GM19025 (cell line): ENCODE measurements at regions not wholly inside any gene's neighbourhood (a gene's known extent, or its start where the extent isn't known, plus 50 kb on each side); places are given as distances from the start of the nearest gene placed in this dataset.

Experiments
- ATAC-seq: cut with Tn5 transposase; IDR thresholded peaks from one replicate; pipeline ENCODE4 v1.9.1; 2021; ENCODE audit warnings: mild to moderate bottlenecking, low read depth, moderate library complexity; ENCODE audit not compliant: unreplicated experiment

DNA sequence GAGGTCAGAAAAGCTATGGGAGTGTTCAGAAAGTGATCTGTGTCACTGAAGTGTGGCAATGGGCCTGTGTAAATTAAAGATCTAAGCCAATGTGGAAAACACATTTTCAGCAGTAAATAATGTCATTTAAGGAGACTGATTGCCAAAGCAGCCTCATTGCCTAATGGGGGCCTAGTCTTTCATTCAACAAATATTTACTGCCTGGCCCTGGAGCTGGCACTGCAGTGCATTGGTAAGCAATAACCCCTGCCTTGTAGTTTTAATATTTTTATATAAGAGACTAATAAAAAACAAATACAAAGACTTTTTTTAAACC lies 326.6 kb downstream of the BTG1 start:
- no peak for ATAC-seq

DNA sequence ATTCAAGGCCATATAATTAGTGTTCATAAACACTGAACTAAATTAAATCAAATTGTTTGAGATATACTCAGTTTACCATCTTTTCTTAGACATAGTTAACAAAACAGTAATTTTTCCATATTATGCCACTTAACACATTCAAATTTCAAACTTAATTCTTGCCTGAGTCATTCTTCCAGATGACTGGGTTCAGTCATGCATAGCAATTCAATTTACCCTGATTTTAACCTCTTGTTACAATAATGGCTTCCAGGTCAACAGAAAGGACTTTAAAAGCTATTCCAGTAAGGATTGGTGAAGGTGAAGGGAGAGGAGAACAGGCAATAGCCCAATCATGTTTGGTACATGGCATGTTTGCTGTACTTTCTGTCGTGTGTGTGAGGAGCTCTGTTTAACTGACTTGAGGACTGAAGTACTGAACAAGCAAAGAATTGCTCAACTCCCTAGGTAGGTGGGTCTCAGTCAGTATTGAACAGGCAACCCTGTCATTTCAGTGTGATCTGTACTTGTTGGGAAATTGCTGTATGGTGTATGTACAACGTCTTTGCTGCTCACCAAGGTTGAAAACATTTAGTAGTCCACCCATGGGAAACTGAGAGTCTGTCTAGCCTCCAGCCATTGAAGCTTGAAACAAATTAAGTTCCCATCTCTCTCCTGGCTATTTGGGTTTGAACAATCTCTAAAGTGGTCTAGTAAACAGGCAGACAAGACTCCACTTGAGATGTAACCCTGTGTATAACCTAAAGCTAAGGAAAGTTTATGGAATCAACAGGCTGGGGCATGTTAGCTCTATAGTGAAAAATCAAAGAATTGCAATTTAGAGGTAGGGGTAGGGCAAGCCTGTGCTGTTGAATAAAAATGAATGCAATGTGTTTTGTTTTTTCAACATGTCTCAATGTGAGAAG lies 327.2 kb downstream of the BTG1 start:
- no peak for ATAC-seq

DNA sequence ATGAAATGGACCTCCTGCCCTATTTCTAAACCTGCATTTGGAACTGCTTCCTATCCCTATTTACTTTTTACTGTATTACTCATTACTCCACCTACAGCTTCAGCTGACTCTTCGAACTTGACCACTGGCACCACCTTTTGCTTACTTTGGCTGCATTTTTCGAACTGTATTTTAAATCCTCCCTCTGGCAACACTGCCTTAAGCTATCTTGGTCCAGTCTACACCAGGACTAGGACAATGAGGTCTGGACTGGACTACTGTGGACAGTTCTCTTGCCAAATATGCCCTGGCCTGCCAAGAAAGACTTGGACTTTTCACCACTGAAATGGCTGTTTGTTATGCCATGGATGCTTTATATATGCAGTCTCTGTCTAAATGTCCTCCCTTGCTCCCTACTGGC lies 328.1 kb downstream of the BTG1 start:
- no peak for ATAC-seq

DNA sequence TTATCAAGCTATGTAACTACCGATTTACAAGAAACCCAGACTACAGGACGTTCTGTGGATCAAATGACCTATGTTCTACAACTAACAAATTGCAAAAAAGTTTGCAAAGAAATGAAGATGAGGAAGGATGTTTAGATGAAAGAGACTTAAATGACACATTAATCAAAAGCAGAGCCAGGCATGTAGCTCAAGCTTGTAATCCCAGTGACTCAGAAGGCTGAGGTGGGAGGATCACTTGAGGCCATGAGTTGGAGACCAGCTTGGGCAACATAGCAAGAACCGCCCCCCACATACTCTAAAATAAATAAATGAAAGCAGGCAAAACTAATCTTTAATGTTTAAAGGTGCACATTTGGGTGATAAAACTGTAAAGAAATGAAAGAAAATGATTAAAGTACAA lies 331.9 kb downstream of the BTG1 start:
- no peak for ATAC-seq

DNA sequence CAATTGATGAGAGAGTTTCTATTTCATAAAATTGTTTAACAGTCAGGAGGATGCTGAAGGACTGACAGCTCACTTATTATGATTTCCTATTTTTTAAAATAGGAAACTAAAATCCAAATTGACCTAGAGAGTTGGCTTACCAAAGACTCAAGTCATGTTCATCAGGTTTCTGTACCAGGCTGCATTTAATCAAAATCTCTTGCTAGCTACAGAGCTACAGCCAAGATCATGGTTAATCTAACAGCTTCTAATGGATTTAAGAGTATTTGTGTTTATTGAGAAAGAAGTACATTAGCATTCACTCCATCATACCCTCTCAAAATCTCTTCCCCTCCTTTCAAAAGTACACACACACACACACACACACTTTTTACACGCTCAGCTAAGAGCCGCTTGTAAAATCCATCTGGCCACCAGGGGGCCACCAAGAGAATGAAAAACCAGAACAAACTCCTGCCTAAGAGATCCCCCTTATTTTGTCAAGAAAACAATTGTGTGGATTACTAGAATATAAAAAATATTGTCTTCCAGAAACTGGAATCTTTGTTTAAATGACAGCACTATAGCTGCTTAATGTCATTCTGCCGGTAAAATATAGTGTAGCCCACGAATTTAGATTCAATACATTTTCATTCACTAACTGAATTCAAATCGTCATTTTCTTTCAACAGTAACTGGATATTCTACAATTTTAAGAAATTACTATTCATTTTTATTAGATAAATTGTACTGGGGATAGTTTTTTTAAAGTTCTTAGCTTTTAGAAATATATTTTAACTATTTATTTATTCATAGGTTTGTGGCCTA lies 334.0 kb downstream of the BTG1 start:
- no peak for ATAC-seq

DNA sequence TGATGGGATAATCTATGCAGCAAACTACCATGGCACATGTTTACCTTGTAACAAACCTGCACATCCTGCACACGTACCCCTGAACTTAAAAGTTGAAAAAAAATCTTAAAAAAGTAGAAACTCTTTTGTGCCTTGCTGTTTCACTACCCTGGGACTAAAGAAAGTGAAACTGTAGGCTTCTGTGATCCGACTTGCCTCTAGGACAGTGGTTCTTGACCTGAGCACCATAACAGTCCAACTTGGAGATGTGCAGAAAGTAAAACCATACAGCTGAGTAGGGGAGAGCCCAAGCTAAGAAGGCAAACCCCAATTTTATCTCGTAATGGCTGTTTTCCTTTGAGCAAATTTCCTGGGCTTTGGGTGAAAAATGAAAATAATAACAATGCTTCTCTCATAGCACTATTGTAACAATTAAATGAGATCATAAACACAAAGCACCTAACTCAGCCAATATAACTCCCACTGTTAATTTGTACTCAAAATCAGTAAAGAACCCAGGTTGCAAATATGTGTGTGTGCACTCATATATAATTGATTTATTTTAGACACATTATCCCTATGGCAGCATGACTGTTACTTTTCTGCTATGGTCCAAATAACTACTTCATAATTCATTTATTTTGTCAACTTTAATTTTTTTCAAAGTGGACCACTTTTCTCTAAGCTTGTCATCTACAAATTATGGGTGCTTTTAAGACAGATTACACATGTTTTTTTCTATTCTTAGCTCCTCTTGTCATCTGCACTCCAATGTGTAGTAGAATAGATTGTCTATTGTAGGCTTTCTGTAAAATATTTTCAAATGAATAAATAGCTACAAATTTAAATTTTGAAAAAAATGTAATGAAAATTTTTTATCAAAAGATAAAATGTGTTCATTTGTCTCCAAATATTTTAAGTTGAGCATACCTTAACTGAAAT lies 334.9 kb downstream of the BTG1 start:
- ATAC-seq, result no peak

DNA sequence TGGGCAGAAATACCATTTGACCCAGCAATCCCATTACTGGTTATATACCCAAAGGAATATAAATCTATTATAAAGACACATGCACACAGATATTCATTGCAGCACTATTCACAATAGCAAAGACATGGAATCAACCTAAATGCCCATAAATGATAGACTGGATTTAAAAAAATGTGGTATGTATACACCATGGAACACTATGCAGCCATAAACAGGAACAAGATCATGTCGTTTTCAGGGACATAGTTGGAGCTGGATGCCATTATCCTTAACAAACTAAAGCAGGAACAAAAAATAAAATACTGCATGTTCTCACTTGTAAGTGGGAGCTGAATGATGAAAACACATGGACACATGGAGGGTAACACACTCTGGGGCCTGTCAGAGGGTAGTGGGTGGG lies 335.6 kb downstream of the BTG1 start:
- ATAC-seq, result no peak

DNA sequence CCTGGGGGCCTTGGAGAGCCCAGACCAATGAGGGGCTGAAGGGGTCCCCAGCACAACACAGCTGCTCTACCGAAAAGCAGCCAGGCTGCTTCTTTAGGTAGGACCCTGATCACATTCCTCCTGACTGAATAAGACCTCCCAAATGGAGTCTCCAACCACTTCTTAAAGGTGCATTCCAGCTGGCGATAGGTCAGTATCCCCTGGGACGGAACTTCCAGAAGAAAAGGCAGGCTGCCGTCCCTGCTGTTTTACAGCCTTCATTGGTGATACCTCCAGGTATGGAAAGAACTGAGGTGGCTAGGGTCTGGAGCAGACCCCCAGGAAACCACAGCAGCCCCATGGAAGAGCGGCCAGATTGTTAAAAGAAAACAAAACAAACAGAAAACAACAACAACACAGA lies 340.6 kb downstream of the BTG1 start:
- no peak for ATAC-seq

DNA sequence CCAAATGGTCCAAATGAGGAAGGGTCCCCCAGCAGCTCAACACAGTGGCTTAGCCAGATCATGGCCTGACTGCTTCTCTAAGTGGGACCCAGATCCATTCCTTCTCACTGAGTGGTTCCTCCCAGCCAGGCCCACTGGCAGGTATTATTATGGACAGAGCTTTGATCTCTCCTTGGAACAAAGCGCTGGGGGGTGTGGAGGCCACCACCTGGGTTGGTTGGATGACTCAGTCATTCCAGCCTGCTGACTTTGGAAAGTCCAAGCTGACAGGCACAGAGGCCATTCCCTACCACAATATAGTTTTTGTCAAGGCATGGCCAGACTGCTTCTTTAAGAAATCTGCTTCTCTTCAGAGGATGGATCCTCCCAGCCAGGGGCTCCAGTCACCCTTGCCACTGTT lies 341.1 kb downstream of the BTG1 start:
- ATAC-seq, result no peak

DNA sequence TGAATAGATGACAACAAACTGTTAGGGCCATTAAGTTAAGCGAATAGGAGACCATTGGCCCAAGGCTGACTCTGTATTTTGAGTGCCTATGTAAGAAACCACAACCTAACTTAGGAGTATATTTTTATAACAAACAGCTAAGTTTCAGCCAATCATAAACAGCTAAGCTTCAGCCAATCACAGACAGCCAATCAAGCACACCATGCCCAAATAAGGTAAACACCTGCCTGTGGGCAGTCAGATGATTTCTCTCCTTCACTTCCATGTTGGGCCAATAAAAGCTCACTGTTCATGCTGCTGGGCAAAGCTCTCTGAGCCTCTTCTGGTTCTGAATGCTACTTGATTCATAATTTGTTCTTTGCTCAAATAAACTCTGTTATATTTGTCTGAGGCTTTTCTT lies 344.6 kb downstream of the BTG1 start:
- ATAC-seq, result no peak

DNA sequence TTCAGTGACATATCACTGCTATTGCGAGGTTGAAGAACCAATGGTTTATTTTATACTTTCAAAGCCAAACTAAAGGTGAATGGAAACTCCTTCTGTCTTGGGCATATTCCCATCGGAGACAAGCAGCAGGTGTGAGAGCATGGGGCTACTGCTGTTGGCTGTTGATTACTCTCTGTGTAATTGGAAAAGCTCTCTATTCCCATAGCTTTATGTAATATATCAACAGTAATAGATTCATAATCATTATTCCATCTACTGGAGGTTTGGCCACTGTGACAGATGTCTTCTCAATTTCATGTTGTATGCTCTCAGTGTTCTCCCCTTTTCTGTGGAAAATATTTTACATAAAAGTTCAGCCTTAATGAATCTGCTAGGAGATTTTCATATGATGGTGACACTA lies 352.0 kb downstream of the BTG1 start:
- ATAC-seq, result no peak

DNA sequence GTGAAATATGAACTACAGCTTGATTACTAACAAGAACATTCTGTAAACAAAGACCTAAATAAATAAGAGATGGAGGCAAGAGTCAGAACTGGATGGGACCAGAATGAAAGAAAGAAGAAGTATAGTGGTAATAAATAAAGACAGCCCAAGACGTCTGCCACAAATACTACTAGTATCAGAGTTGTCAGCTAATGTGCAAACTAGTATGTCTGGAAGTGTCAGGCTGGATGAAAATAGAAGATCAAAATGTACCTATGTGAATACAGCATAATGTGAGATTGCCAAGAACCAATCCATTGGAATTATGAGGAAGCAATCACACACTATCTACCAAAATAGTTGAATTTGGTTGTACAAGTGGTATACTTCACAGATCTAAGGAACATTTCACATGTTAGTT lies 353.0 kb downstream of the BTG1 start:
- ATAC-seq, result no peak

DNA sequence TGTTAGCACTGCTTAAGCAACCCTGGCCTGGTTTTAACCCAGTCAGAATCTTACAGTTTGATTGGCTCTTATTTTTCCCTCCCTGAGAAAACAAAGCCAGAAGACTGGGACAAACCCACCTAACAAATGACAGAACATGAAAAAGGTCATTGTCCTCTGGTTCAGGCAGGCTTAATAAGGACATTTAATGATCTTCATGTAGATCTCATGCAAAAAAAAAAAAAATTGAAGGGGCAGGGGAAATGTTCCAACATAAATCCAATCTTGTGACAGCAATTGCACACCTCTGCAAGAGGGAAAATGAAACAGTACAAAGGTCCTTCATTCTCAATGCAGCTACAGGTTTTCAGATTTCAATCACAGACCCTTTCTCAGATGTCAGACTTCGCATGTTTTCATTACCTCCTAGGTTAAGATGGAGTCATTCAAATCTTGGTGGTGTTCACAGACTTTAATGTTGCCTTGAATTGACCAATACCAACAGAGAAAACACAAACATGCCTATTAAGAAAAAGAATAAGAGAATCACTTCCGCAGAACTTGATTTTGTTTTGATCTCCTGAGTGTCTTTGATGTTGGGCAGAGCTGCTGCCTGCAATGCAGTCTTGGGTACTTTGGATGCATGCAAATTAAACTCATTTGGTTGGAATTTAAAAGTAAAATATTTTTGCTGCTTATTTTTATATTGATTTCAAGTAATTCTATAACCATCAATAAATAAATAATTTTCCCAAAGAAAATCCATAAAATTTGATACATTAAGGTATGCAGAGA lies 359.0 kb downstream of the BTG1 start:
- no peak for ATAC-seq

DNA sequence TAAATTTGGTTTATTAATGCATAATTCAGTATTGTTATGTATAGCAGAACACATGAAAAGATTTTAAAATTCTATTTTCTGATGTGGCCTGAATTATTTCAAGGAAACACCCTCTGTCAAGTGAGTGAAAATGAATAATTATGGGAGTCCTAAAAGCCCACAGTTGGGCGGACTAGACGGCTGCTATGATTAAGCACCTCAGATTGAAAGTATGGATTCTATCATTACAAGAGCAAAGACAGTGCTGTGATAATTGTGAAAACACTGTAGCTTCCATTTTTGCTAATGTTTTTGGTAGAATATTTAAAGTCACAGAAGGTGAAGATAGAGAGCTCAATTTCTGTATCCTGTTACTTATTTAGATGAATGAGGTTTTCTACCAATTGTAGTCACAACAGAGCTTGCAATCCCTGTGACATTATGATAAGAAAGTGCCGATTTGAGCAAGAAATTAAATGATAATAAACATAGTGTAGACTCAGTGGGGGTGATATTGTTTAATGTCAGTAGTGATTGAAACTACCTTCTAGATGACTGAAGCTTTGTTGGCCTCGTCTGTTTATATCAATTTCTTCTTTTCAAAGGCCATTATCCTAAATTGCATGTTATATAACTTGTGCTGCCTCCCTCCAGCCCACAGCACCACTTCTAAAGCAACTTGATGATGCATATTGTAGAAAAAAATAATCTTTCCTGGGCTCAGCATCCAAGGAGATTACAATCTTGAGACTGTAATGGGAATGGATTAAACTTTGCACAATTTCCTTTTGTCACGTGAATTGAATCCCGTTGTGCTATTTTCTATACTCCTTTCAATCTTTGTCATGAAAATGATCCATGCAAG lies 359.8 kb downstream of the BTG1 start:
- no peak for ATAC-seq

DNA sequence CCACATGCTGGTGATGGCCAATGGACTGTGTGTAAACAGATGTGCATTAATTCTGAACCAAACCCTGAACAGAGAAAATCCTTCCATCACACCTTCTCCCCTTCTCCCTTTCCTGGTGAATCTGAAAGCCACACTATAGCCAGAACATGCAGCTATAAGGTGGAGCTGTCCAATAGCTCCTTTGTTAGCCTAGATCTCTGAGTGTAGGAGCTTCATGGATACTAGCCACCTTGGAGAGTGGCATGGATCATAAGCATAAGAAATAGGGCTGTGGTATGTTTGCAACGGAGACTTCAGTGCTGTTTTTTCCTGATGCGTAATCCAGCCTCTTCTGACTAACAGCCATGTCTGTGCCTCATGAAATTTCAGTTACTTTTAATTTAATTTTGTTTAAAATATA lies 364.5 kb downstream of the BTG1 start:
- ATAC-seq, result no peak

DNA sequence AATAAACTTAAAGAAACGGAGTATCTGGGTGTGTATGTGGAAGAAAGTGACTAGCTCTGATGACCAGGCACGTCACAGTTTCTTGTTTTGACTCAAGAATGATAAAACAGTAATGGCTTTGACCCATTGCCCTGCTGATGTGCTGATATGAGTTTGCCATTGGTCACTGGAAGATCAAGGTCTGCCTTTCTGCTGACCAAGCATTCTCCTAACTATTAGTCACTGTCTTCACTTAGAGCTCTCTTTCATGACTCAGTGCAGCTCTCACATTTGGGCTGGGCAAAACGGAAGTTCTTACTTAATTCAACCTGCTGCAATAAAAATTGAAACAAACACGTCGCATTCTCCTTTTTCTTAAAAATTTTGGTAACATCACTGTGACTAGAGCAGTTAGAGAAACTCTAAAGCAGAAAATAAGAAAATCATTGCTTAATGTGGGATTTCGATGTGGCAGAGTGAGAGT lies 366.7 kb downstream of the BTG1 start:
- ATAC-seq, result peak; percentile 95

DNA sequence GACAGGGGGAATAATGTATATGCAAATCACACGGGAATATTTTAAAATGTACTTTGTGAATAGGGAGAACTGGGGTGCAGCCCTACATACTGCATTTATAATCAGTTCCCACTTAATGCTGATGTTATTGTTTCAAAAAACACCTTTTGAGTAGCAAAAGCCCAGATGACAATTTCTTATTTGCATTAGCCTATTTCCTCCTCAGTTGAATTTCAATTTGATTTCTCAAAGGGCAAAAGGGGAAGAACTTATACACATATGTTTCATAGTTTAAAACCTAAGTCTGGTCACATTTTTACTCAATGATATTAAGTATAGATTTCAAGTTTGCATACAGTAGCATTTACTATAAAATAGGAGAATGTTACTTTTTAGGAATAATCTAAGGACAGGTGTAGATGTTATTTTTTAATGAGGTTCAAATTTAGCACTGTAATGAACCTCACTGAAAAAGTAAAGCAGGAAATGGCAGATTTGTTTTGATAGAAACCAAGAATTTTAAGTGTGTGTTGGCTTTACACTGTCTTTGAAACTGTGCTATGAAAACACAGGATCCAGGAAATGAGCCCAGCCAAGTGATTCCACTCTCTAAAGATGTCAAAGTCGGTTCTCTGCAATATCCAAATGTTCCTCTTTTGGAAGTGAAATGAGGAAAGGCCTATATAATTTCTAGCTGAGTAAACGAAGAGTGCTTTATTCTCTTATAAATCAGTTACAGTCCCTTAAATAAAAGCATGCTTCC lies 367.4 kb downstream of the BTG1 start:
- peak; percentile 41 for ATAC-seq

DNA sequence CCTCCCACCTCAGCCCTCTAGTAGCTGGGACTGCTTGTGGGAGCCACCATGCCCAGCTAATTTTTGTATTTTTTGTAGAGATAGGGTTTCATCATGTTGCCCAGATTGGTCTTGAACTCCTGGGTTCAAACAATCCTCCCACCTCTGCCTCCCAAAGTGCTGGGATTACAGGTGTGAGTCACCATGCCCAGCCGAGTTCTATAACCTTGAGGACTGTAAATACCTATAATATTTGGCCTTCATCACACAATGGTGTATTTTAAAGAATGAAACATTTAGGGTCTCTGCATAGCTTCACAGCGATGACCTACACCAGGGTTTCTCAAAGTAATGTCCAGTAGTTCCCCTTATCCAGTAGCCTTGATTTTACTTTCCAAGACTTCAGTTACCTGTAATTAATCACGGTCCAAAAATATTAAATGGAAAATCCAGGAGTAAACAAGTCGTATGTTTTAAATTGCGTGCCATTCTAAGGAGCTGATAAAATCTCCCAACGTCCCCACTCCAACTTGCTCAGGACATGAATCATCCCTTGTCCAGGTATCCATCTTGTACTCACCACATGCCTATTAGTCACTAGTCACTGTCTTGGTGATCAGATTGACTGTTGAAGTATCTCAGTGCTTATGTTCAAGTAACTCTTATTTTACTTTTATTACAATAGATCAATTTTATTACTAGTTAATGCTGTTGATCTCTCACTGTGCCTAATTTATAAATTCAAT lies 368.2 kb downstream of the BTG1 start:
- ATAC-seq, result no peak
